DOHH2 (cell line): ENCODE measurements at regions not wholly inside any gene's neighbourhood (a gene's known extent, or its start where the extent isn't known, plus 50 kb on each side); places are given as distances from the start of the nearest gene placed in this dataset.

Source experiments
- CTCF ChIP-seq: fragments of 200-600 bp; sonication (generic); IDR thresholded peaks from one replicate; pipeline ENCODE4 v1.5.1; 2014; ENCODE audit warnings: antibody characterized with exemption, mild to moderate bottlenecking, low read depth, low read length; ENCODE audit not compliant: poor library complexity, severe bottlenecking
- EZH2phosphoT487 ChIP-seq: fragments of 200-600 bp; sonication (generic); IDR thresholded peaks from 2 replicates; pipeline ENCODE4 v1.6.1; 2017; ENCODE audit warnings: borderline replicate concordance, mild to moderate bottlenecking, antibody characterized with exemption, low read length, moderate library complexity, mixed read lengths

DNA sequence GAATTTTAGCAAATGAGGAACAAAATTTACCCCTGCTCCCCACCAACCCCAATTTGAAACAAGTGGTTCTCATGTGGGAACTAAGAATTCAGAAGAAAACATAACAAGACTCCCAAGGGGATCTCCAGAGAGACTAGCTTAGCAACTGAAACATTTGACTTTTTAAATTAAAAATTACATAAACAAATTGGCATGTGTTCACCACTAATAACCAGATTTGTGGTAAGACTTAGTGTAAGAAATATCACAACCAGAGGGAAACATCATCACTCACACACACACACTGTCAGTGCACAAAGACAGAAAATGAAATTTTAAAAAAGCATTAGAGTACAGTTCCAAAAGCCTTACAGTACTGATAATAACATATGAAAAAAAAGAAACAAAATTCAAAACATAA is 348.8 kb downstream of the CGGBP1 start:
- TF ChIP-seq EZH2phosphoT487 (no peak), CTCF (no peak)
